Kidney (tissue), 13 donors: ENCODE measurements at regions not wholly inside any gene's neighbourhood (a gene's known extent, or its start where the extent isn't known, plus 50 kb on each side); places are given as distances from the start of the nearest gene placed in this dataset.
A peak's percentile ranks its signal among the peaks of the same experiment; 100 is the strongest.

ENCODE experiments used
- DNase-seq, 5 donors: peaks; one replicate each; pipeline ENCODE4 v3.0.0-alpha.2; 2013 to 2020
- FAIRE-seq: peaks from 2 replicates; lab custom pipeline; 2012; peaks lifted over from hg19 to GRCh38; lab: Jason Lieb, UNC
- H3K27ac ChIP-seq, 2 donors: one replicate each; pipeline ENCODE4 v1.7.0; 2013; ENCODE audit warnings: low read depth in 2 of 2, low read length in 2 of 2, inconsistent platforms in 1 of 2
- H3K27me3 ChIP-seq: one replicate; pipeline ENCODE4 v1.7.1; 2013; ENCODE audit warnings: low read length, inconsistent platforms; ENCODE audit not compliant: control insufficient read depth, insufficient read depth
- H3K36me3 ChIP-seq, 3 donors: one replicate each; pipeline versions ENCODE4 v1.7.0 to v1.7.1; 2013; ENCODE audit warnings: low read length in 3 of 3, control low read depth in 1 of 3, inconsistent platforms in 1 of 3; ENCODE audit not compliant: insufficient read depth in 3 of 3, control insufficient read depth in 2 of 3
- H3K4me1 ChIP-seq, 3 donors: one replicate each; pipeline versions ENCODE4 v1.7.0 to v1.7.1; 2013; ENCODE audit warnings: low read length in 3 of 3, inconsistent platforms in 1 of 3, low read depth in 1 of 3; ENCODE audit not compliant: control insufficient read depth in 2 of 3, insufficient read depth in 2 of 3
- H3K4me3 ChIP-seq, 3 donors: one replicate each; pipeline versions ENCODE4 v1.7.0 to v1.8.1; 2013; ENCODE audit warnings: low read length in 3 of 3, control low read depth in 1 of 3, inconsistent platforms in 1 of 3
- H3K9ac ChIP-seq, 3 donors: one replicate each; pipeline versions ENCODE4 v1.7.0 to v1.7.1; 2013; ENCODE audit warnings: low read length in 3 of 3, control low read depth in 1 of 3, inconsistent platforms in 1 of 3
- H3K9me3 ChIP-seq, 3 donors: one replicate each; pipeline versions ENCODE4 v1.7.0 to v1.7.1; 2013; ENCODE audit warnings: low read length in 3 of 3, control low read depth in 1 of 3, inconsistent platforms in 1 of 3; ENCODE audit not compliant: control insufficient read depth in 2 of 3, insufficient read depth in 1 of 3
- intact Hi-C: fragments of 100-400 bp; cut with DNase I; formaldehyde crosslinking; loops from one replicate; pipeline ENCODE4 v1.11.1; 2022
- TF ChIP-seq, protein P1 (sequence below): IDR thresholded peaks from 3 replicates; pipeline ENCODE4 v1.5.1; 2012; ENCODE audit warnings: mild to moderate bottlenecking, moderate library complexity, borderline replicate concordance; ENCODE audit not compliant: insufficient read depth; ENCODE audit errors: extremely low read depth
- donor health status: control.
- donor health status: control.
- donor health status: control.
- donor health status: control.
- donor health status: control.
- donor health status: DM: yes; HTN: yes; CAD: no.
- donor health status: Normal renal cell carcinoma (clear cell type).

DNA sequence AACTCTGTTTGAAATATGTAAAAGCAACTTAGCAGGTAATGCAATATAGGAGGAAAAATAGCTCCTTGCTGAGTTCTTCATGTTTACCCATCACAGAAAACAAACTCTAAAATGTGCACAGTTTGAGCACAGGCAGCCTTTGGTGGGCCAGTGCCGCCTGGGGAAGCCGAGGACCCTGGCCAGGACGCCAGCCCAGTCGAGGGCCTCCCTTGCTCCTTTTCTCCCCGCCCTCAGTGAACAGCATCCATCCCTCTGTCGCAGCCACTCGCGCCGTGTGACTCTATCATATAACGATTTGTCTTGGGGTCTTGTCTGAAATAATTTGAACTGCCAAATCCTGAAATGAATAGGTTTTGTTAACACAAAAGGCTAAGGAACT, 286.7 kb upstream of the IRX4 start:
- intact Hi-C loops, result no loop called here
- no peaks in the 10 kb centered on the region for H3K9me3 ChIP-seq
- H3K4me3 ChIP-seq, result no peak overlapping the region
- DNase-seq, result no peak
- no peak overlapping the region for H3K27ac ChIP-seq
- H3K27me3 ChIP-seq, result peaks cover 17% of the 10 kb centered on the region
- H3K36me3 ChIP-seq, result no peaks in the 10 kb centered on the region
- TF ChIP-seq, protein P1, sequence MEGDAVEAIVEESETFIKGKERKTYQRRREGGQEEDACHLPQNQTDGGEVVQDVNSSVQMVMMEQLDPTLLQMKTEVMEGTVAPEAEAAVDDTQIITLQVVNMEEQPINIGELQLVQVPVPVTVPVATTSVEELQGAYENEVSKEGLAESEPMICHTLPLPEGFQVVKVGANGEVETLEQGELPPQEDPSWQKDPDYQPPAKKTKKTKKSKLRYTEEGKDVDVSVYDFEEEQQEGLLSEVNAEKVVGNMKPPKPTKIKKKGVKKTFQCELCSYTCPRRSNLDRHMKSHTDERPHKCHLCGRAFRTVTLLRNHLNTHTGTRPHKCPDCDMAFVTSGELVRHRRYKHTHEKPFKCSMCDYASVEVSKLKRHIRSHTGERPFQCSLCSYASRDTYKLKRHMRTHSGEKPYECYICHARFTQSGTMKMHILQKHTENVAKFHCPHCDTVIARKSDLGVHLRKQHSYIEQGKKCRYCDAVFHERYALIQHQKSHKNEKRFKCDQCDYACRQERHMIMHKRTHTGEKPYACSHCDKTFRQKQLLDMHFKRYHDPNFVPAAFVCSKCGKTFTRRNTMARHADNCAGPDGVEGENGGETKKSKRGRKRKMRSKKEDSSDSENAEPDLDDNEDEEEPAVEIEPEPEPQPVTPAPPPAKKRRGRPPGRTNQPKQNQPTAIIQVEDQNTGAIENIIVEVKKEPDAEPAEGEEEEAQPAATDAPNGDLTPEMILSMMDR, result no peak
- FAIRE-seq, result no peak
- no peaks in the 10 kb centered on the region for H3K4me1 ChIP-seq
- H3K9ac ChIP-seq, result no peak overlapping the region

- Histone ChIP-seq H3K9ac (no peak overlapping the region), H3K27ac (no peak overlapping the region), H3K4me3 (no peak overlapping the region), H3K27me3 (peaks cover 17% of the 10 kb centered on the region), H3K36me3 (no peaks in the 10 kb centered on the region), H3K9me3 (no peaks in the 10 kb centered on the region), H3K4me1 (no peaks in the 10 kb centered on the region)
- DNase-seq (peak in 3 of 5 donors; percentile 51 to 59 (median 56)), FAIRE-seq (no peak)
- intact Hi-C loops, result no loop called here
- TF ChIP-seq, protein P1, result no peak
These were observed 286.1 kb upstream of the IRX4 start for GRCh38 chr5:2168601-2169429.

- Histone ChIP-seq H3K9ac (no peak overlapping the region), H3K36me3 (no peaks in the 10 kb centered on the region), H3K4me1 (no peaks in the 10 kb centered on the region), H3K27ac (no peak overlapping the region), H3K9me3 (no peaks in the 10 kb centered on the region), H3K4me3 (no peak overlapping the region), H3K27me3 (peaks cover 17% of the 10 kb centered on the region)
- intact Hi-C loops, result no loop called here
- no peak for FAIRE-seq
- TF ChIP-seq, protein P1, result no peak
- DNase-seq, result no peak
These were observed 284.9 kb upstream of the IRX4 start for GRCh38 chr5:2167671-2168070.
